ENCODE measurements at regions not wholly inside any gene's neighbourhood (a gene's known extent, or its start where the extent isn't known, plus 50 kb on each side); places are given as distances from the start of the nearest gene placed in this dataset.

GRCh38 chr12:67890726-67891258, 98.5 kb upstream of the IFNG-AS1 start:
- H3K4me3 ChIP-seq, result no peak overlapping the region
- H3K27ac ChIP-seq, result no peak overlapping the region
- TF ChIP-seq CTCF (IDR thresholded peaks at IDR 0.05; ENCODE audit: poor library complexity), result no peak
- no peaks in the 10 kb centered on the region for H3K36me3 ChIP-seq (replicated peaks; ENCODE audit: insufficient read depth, low read depth)
- no peak overlapping the region for H2AFZ ChIP-seq
- no peaks in the 10 kb centered on the region for H3K9me2 ChIP-seq (replicated peaks; ENCODE audit: insufficient read depth)
- no peak for DNase-seq (ENCODE audit: low spot score)
- no peaks in the 10 kb centered on the region for H3K9me3 ChIP-seq (ENCODE audit: low read depth)
- H3K79me2 ChIP-seq, result no peaks in the 10 kb centered on the region
- peaks cover 3% of the 10 kb centered on the region for H3K27me3 ChIP-seq
- no peaks in the 10 kb centered on the region for H4K20me1 ChIP-seq (ENCODE audit: insufficient read depth, poor library complexity, severe bottlenecking)
- no peak overlapping the region for H3K4me2 ChIP-seq
- 70% methylated on average over 4 of the region's 4 CpGs for WGBS (ENCODE audit: low lambda C conversion rate, missing lambda C conversion rate)
- H3K4me1 ChIP-seq (ENCODE audit: insufficient read depth), result no peaks in the 10 kb centered on the region

- Histone ChIP-seq H3K4me1 (ENCODE audit: insufficient read depth) (no peaks in the 10 kb centered on the region), H3K27me3 (peaks cover 3% of the 10 kb centered on the region), H2AFZ (no peak overlapping the region), H3K27ac (no peak overlapping the region), H3K79me2 (no peaks in the 10 kb centered on the region), H3K4me3 (no peak overlapping the region), H3K4me2 (no peak overlapping the region), H3K9me2 (replicated peaks; ENCODE audit: insufficient read depth) (no peaks in the 10 kb centered on the region), H4K20me1 (ENCODE audit: insufficient read depth, poor library complexity, severe bottlenecking) (no peaks in the 10 kb centered on the region), H3K36me3 (replicated peaks; ENCODE audit: insufficient read depth, low read depth) (no peaks in the 10 kb centered on the region), H3K9me3 (ENCODE audit: low read depth) (no peaks in the 10 kb centered on the region)
- no peak for DNase-seq (ENCODE audit: low spot score)
- TF ChIP-seq EZH2 (IDR thresholded peaks at IDR 0.05; ENCODE audit: borderline replicate concordance) (no peak), EZH2phosphoT487 (IDR thresholded peaks at IDR 0.05; ENCODE audit: low read depth, severe bottlenecking, unreplicated experiment) (no peak), CTCF (IDR thresholded peaks at IDR 0.05; ENCODE audit: poor library complexity) (no peak)
- 47% methylated on average over 3 of the region's 3 CpGs for WGBS (ENCODE audit: low lambda C conversion rate, missing lambda C conversion rate)
Observed at GRCh38 chr12:67891596-67891995, 97.7 kb upstream of the IFNG-AS1 start.

DNA sequence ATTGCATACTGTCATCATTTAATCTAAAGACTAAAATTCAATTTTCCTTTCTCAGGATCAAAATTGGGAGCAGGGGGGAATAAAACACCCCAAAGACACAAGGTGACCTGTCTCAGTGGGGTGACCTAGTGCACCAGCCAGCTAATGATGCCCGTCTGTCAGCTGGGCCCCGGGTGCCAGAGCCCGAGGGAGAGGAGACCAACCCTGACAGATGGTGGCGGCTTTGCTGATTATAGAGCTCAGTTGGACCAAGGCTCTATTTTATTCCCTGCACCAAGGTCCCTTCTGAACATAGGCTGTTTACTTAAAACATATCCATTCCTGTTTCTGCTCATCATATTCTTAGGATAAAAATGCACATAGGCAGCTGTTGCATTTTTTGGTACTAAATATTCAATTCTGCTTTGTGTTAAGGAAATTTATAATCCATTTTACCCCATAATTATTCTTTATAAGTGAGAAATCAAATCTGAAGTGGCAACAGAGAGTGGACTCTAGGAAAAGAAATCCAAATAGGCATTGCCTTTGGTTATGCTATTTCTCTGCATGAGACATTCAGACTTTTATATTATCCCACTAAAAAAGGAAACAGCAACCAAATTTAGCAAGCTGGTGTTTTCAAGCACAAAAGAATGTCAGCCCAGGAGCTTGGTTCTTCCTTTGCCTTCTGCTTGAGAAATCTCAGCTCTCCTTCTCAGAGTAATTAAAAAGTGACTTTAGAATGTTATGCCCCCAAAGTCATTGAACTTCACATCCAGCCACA, 96.8 kb upstream of the IFNG-AS1 start:
- 75% methylated on average over 4 of the region's 4 CpGs for WGBS (ENCODE audit: low lambda C conversion rate, missing lambda C conversion rate)
- DNase-seq (ENCODE audit: low spot score), result no peak
- no peaks in the 10 kb centered on the region for H4K20me1 ChIP-seq (ENCODE audit: insufficient read depth, poor library complexity, severe bottlenecking)
- no peaks in the 10 kb centered on the region for H3K9me2 ChIP-seq (replicated peaks; ENCODE audit: insufficient read depth)
- no peaks in the 10 kb centered on the region for H3K36me3 ChIP-seq (replicated peaks; ENCODE audit: insufficient read depth, low read depth)
- no peak overlapping the region for H3K4me3 ChIP-seq
- TF ChIP-seq CTCF (IDR thresholded peaks at IDR 0.05; ENCODE audit: poor library complexity), result no peak
- no peak for TF ChIP-seq EZH2 (IDR thresholded peaks at IDR 0.05; ENCODE audit: borderline replicate concordance)
- TF ChIP-seq EZH2phosphoT487 (IDR thresholded peaks at IDR 0.05; ENCODE audit: low read depth, severe bottlenecking, unreplicated experiment), result no peak
- H3K4me2 ChIP-seq, result no peak overlapping the region
- H3K9me3 ChIP-seq (ENCODE audit: low read depth), result no peaks in the 10 kb centered on the region
- H3K27me3 ChIP-seq, result peaks cover 3% of the 10 kb centered on the region
- H3K4me1 ChIP-seq (ENCODE audit: insufficient read depth), result no peaks in the 10 kb centered on the region
- no peaks in the 10 kb centered on the region for H3K79me2 ChIP-seq
- no peak overlapping the region for H3K27ac ChIP-seq
- no peak overlapping the region for H2AFZ ChIP-seq

Data from hepatocyte (in vitro differentiated cells).